H9 (cell line): ENCODE measurements at regions not wholly inside any gene's neighbourhood (a gene's known extent, or its start where the extent isn't known, plus 50 kb on each side); places are given as distances from the start of the nearest gene placed in this dataset.

ENCODE experiments used
- DNase-seq: peaks from one replicate; pipeline ENCODE4 v3.0.0-alpha.2; 2017
- H2AFZ ChIP-seq: one replicate; pipeline ENCODE4 v1.6.1; 2013; ENCODE audit warnings: mild to moderate bottlenecking, low read length, control low read depth, moderate library complexity
- H2AK5ac ChIP-seq: 2 replicates; pipeline ENCODE4 v1.6.1; 2013; ENCODE audit warnings: low read length, control low read depth, mixed read lengths; ENCODE audit not compliant: insufficient read length
- H2BK120ac ChIP-seq: one replicate; pipeline ENCODE4 v1.6.1; 2013; ENCODE audit warnings: low read depth, mild to moderate bottlenecking, low read length, control low read depth, inconsistent platforms; ENCODE audit not compliant: poor library complexity, severe bottlenecking
- H2BK12ac ChIP-seq: 2 replicates; pipeline ENCODE4 v1.6.1; 2013; ENCODE audit warnings: low read length, control low read depth, mixed read lengths, low read depth; ENCODE audit not compliant: insufficient read length
- H2BK15ac ChIP-seq: 2 replicates; pipeline ENCODE4 v1.6.1; 2013; ENCODE audit warnings: low read depth, low read length, control low read depth
- H2BK20ac ChIP-seq: one replicate; pipeline ENCODE4 v1.6.1; 2013; ENCODE audit warnings: low read depth, mild to moderate bottlenecking, low read length, control low read depth, inconsistent platforms; ENCODE audit not compliant: poor library complexity, severe bottlenecking
- H2BK5ac ChIP-seq: 2 replicates; pipeline ENCODE4 v1.6.1; 2013; ENCODE audit warnings: low read length, control low read depth, mixed read lengths; ENCODE audit not compliant: insufficient read length
- H3K14ac ChIP-seq: 2 replicates; pipeline ENCODE4 v1.6.1; 2013; ENCODE audit warnings: low read length, control low read depth; ENCODE audit not compliant: insufficient read depth
- H3K18ac ChIP-seq: 2 replicates; pipeline ENCODE4 v1.6.1; 2013; ENCODE audit warnings: low read depth, mild to moderate bottlenecking, mixed read lengths, low read length, control low read depth; ENCODE audit not compliant: insufficient read length
- H3K23ac ChIP-seq: 2 replicates; pipeline ENCODE4 v1.6.1; 2013; ENCODE audit warnings: low read length, control low read depth, mixed read lengths, low read depth; ENCODE audit not compliant: insufficient read length
- H3K23me2 ChIP-seq: 2 replicates; pipeline ENCODE4 v1.6.1; 2013; ENCODE audit warnings: low read depth, mild to moderate bottlenecking, mixed read lengths, low read length, control low read depth; ENCODE audit not compliant: insufficient read length, poor library complexity, severe bottlenecking
- H3K27ac ChIP-seq: 2 replicates; pipeline ENCODE4 v1.5.1; 2013; ENCODE audit warnings: low read length, control low read depth, mixed read lengths, low read depth; ENCODE audit not compliant: insufficient read length
- H3K27me3 ChIP-seq: 2 replicates; pipeline ENCODE4 v1.6.1; 2013; ENCODE audit warnings: low read length, control low read depth, inconsistent platforms; ENCODE audit not compliant: insufficient read depth
- H3K4ac ChIP-seq: 2 replicates; pipeline ENCODE4 v1.6.1; 2013; ENCODE audit warnings: low read depth, mild to moderate bottlenecking, control low read depth, inconsistent platforms, low read length, moderate library complexity
- H3K4me1 ChIP-seq: 2 replicates; pipeline ENCODE4 v1.6.1; 2013; ENCODE audit warnings: low read length, control low read depth, inconsistent platforms; ENCODE audit not compliant: insufficient read depth
- H3K4me2 ChIP-seq: 2 replicates; pipeline ENCODE4 v1.6.1; 2013; ENCODE audit warnings: low read length, control low read depth, mixed read lengths; ENCODE audit not compliant: insufficient read length, insufficient read depth
- H3K56ac ChIP-seq: 2 replicates; pipeline ENCODE4 v1.6.1; 2013; ENCODE audit warnings: low read depth, mild to moderate bottlenecking, mixed read lengths, low read length, control low read depth; ENCODE audit not compliant: insufficient read length
- H3K79me1 ChIP-seq: 2 replicates; pipeline ENCODE4 v1.6.1; 2013; ENCODE audit warnings: low read depth, mild to moderate bottlenecking, moderate library complexity, low read length, control low read depth, inconsistent platforms; ENCODE audit not compliant: insufficient read depth, poor library complexity, severe bottlenecking
- H3K79me2 ChIP-seq: 2 replicates; pipeline ENCODE4 v1.6.1; 2013; ENCODE audit warnings: low read length, control low read depth, inconsistent platforms; ENCODE audit not compliant: insufficient read depth
- H3K9ac ChIP-seq: 2 replicates; pipeline ENCODE4 v1.6.1; 2013; ENCODE audit warnings: low read length, control low read depth, mixed read lengths; ENCODE audit not compliant: insufficient read length; ENCODE audit errors: extremely low read depth
- H3K9me3 ChIP-seq: one replicate; pipeline ENCODE4 v1.6.1; 2013; ENCODE audit warnings: low read depth, low read length, inconsistent platforms; ENCODE audit not compliant: control insufficient read depth
- H3T11ph ChIP-seq: one replicate; pipeline ENCODE4 v1.6.1; 2013; ENCODE audit warnings: mild to moderate bottlenecking, low read length, control low read depth, inconsistent platforms
- H4K20me1 ChIP-seq: one replicate; pipeline ENCODE4 v1.6.1; 2013; ENCODE audit not compliant: control insufficient read depth, insufficient read length, insufficient read depth
- H4K5ac ChIP-seq: 2 replicates; pipeline ENCODE4 v1.6.1; 2013; ENCODE audit warnings: low read depth, mild to moderate bottlenecking, mixed read lengths, low read length, control low read depth; ENCODE audit not compliant: insufficient read length
- H4K8ac ChIP-seq: replicated peaks from 2 replicates; pipeline ENCODE4 v1.6.1; 2013; ENCODE audit warnings: low read length, control low read depth, mixed read lengths, low read depth; ENCODE audit not compliant: insufficient read length
- H4K91ac ChIP-seq: 2 replicates; pipeline ENCODE4 v1.6.1; 2013; ENCODE audit warnings: low read depth, mild to moderate bottlenecking, moderate library complexity, mixed read lengths, low read length, control low read depth; ENCODE audit not compliant: insufficient read length
- H3K27ac Mint-ChIP-seq, 3 experiments: 2 replicates in 2 of 3; 3 replicates in 1 of 3; pipeline ENCODE4 v1.8.0; 2020 to 2021; ENCODE audit warnings: mixed read lengths in 3 of 3, mild to moderate bottlenecking in 1 of 3, moderate library complexity in 1 of 3
- H3K27me3 Mint-ChIP-seq: 2 replicates; pipeline ENCODE4 v1.8.0; 2021; ENCODE audit warnings: low read depth, mild to moderate bottlenecking, moderate library complexity, mixed read lengths
- H3K36me3 Mint-ChIP-seq, 3 experiments: 2 replicates in 2 of 3; 3 replicates in 1 of 3; pipeline ENCODE4 v1.8.0; 2020 to 2021; ENCODE audit warnings: low read depth in 3 of 3, mixed read lengths in 3 of 3; ENCODE audit not compliant: insufficient read depth in 1 of 3
- H3K4me1 Mint-ChIP-seq, 2 experiments: 2 replicates each; pipeline ENCODE4 v1.8.0; 2020; ENCODE audit warnings: mixed read lengths in 2 of 2
- H3K4me3 Mint-ChIP-seq, 2 experiments: 2 replicates in 1 of 2; 3 replicates in 1 of 2; pipeline ENCODE4 v1.8.0; 2020 to 2021; ENCODE audit warnings: mild to moderate bottlenecking in 2 of 2, mixed read lengths in 2 of 2, moderate library complexity in 1 of 2
- H3K9me3 Mint-ChIP-seq, 2 experiments: 2 replicates in 1 of 2; 3 replicates in 1 of 2; pipeline ENCODE4 v1.8.0; 2020; ENCODE audit warnings: mild to moderate bottlenecking in 2 of 2, mixed read lengths in 2 of 2, moderate library complexity in 1 of 2
- TF ChIP-seq, protein P1 (sequence below): fragments of 200-600 bp; sonication (generic); conservative IDR thresholded peaks from 3 replicates; pipeline ENCODE4 v1.8.0; 2021; ENCODE audit warnings: antibody characterized with exemption, mild to moderate bottlenecking

DNA sequence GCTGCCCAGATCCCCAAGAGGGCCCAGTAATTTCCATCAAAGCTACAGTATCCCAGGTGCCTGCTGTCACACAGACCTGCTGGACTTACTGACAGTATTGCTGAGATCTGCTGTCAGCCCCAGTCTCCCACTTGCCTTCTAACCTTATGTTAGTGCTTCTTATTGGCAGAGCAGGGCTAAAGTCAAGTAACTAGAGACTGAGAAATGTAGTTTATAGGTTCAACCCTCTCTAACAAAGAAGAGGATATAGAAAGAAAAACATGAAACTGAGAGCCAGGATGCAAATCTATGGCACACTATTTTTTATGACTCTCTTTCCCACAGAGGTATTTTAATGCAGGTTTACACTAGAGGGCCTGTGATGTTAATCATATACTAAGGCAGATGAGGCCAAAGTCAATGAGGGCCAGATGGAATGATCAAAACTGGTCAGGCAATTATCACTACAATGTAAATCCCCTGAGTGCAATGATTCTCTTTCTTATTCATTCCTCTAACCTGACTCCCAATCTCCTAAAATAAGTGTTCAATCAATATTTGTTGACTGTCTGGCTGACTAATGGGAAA is 781.9 kb downstream of the VRK1 start:
- Histone ChIP-seq H2AFZ (no peak overlapping the region), H3T11ph (no peak overlapping the region), H3K27ac (no peak overlapping the region), H3K4me1 (no peaks in the 10 kb centered on the region), H3K18ac (no peak overlapping the region), H3K4ac (no peak overlapping the region), H3K27me3 (no peaks in the 10 kb centered on the region; the same call in 1 of the 2 replicates), H3K14ac (no peak overlapping the region; the same call in 1 of the 2 replicates), H3K9ac (no peak overlapping the region), H4K5ac (no peak overlapping the region), H2BK5ac (no peak overlapping the region), H4K8ac (no peak overlapping the region), H3K23me2 (no peaks in the 10 kb centered on the region), H3K23ac (no peak overlapping the region), H3K9me3 (no peaks in the 10 kb centered on the region), H2BK20ac (no peak overlapping the region), H3K79me1 (no peaks in the 10 kb centered on the region), H4K91ac (no peak overlapping the region), H2BK12ac (no peak overlapping the region), H3K56ac (no peak overlapping the region), H3K4me2 (no peak overlapping the region), H3K79me2 (no peaks in the 10 kb centered on the region), H4K20me1 (no peaks in the 10 kb centered on the region), H2BK15ac (no peak overlapping the region), H2BK120ac (no peak overlapping the region), H2AK5ac (no peak overlapping the region)
- DNase-seq = no peak
- Mint-ChIP-seq H3K27ac (no peak overlapping the region), H3K27me3 (peaks cover 1% of the 10 kb centered on the region; the same call in 1 of the 2 replicates), H3K4me1 (peaks cover 2 to 6% of the 10 kb centered on the region in 2 experiments; a peak in 1 of 4 replicates), H3K4me3 (no peak overlapping the region), H3K9me3 (no peaks in the 10 kb centered on the region; a peak in 2 of 5 replicates), H3K36me3 (no peaks in the 10 kb centered on the region)
- TF ChIP-seq, protein P1, sequence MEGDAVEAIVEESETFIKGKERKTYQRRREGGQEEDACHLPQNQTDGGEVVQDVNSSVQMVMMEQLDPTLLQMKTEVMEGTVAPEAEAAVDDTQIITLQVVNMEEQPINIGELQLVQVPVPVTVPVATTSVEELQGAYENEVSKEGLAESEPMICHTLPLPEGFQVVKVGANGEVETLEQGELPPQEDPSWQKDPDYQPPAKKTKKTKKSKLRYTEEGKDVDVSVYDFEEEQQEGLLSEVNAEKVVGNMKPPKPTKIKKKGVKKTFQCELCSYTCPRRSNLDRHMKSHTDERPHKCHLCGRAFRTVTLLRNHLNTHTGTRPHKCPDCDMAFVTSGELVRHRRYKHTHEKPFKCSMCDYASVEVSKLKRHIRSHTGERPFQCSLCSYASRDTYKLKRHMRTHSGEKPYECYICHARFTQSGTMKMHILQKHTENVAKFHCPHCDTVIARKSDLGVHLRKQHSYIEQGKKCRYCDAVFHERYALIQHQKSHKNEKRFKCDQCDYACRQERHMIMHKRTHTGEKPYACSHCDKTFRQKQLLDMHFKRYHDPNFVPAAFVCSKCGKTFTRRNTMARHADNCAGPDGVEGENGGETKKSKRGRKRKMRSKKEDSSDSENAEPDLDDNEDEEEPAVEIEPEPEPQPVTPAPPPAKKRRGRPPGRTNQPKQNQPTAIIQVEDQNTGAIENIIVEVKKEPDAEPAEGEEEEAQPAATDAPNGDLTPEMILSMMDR = no peak
